Stromal cell of bone marrow (primary cell): ENCODE measurements at regions not wholly inside any gene's neighbourhood (a gene's known extent, or its start where the extent isn't known, plus 50 kb on each side); places are given as distances from the start of the nearest gene placed in this dataset.
"Not testable (repeated sequence)": the region's sequence is repeated elsewhere in the genome, so short reads cannot be mapped to it uniquely, and the experiment has no call there.

Experiments used
- DNase-seq: peaks from one replicate; pipeline ENCODE4 v3.0.0-alpha.2; 2012; ENCODE audit warnings: low read depth

DNA sequence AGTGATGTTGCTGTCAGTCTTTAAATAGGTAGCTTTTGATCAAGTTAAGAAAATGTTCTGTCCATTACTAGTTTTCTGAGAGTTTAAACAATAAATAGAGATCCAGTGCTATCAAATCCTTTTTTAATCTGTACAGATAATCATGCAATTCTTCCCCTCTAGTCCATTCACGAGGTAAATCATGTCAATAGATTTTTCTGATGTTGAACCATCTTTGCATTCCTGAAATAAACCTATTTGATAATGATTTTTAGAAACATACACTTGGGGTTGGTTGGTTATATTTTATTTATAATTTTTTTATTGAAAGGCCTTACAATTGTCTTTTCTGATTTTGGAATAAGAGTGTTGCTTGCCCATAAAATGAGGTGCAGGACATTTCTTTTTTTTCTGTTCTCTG lies 95.0 kb downstream of the FAM53A start:
- no peak for DNase-seq

- no peak for DNase-seq
Measured at GRCh38 chr4:1588306-1588705, 95.8 kb downstream of the FAM53A start.

DNA sequence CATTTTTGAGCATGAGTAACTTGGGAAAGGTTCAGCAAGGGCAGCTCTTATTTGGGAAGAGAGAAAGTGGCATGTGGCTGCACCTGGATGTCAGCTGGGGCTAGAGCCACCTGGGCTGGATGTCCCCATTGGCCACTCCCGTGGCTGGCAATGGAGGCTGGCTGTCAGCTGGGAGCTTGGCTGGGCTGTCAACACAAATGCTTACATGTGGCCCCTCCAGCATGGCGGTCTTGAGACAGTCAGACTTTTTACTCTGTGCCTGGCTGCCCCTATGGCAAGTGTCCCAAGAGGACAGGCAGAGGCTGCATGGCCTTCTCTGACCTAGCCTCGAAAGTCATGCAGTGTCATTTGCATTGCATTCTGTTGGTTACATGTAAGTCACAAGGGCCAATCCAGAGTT lies 99.6 kb downstream of the FAM53A start:
- DNase-seq, result no peak

- DNase-seq, result no peak
Measured at GRCh38 chr4:1583859-1584258, 100.3 kb downstream of the FAM53A start.

DNA sequence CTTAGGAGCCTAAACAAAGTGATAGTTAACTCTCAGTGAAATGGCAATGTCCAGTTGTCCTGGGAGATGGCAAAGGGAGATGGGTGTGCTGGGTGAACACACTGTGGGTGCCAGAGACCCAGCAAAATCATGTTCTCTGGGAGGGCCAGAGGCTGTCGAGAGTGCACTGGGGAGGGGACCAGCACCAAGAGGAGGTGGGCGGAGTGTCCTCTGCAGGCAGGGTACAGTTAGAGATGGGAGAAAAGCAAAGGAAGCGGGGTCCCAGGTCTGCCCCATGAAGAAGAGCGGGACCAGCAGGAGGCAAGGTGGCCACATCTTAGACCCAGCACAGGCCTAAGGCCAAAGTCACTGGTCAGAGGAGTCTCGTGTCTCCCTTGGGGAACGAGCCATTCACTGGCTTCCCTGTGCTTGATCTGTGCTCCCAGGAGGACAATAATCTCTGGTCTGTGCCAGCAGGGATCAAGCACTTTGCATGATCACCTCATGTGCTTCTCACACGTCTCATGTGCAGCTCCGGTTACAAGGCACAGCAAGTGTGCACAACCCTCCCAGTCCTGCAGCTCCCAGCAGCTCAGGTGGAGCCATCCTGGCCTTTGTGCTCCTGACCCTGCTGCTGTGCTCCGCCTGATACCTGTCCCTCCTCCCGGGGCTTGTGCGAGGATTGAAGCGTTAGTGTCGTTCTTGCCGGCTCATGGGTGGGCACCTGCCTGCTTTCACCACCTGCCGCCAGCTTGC lies 100.9 kb downstream of the FAM53A start:
- no peak for DNase-seq

- DNase-seq, result no peak
Measured at GRCh38 chr4:1582227-1582626, 101.9 kb downstream of the FAM53A start.

- DNase-seq, result peak; percentile 88
Measured at GRCh38 chr4:1581164-1581894, 102.8 kb downstream of the FAM53A start.

DNA sequence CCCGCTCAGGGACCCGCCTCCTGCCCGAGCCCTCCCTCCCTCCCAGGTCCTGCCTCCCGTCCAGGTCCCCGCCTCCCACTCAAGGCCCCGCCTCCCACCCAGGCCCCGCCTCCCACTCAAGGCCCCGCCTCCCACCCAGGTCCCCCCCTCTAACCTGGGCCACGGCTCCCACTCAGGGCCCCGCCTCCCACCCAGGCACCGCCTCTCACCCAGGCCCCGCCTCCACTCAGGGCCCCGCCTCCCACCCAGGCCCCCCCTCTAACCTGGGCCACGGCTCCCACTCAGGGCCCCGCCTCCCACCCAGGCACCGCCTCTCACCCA lies 103.5 kb downstream of the FAM53A start:
- not testable (repeated sequence) for DNase-seq

DNA sequence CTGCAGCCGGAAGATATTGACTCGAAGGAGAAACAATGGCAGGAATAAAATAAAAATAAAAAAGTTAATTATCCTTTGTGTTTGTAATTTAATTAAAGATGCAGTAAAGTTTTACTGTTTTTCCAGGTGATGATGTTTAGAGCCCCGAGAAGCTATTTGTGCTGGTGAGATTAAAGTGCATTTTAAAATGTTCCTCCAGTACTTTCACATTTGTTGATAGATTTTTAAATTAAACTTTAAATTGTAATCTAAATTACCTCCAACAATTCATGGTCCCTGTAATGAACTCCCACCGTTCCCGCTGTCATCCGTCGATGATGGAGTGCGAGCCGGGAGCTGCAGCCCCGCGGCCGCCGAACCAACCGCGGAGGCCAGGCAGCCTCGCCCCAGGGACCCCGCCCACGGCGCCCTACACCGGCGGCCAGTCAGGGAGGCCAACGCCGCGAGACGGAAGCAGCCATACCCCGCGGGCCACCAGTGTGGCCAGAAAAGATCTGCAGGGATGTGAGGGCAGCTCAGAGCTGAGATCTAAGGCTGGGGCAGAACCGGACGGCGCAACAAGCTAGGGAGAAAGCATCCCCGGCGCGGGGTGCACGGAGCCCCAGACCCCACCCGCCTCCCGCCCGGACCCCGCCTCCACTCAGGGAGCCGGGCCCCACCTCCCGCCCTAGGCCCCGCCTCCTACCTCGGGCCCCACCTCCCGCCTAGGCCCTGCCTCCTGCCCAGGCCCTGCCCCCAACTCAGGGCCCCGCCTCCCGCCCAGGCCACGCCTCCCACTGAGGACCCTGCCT lies 104.0 kb downstream of the FAM53A start:
- peak; percentile 80 for DNase-seq

GRCh38 chr4:1579001-1579900 lies 104.9 kb downstream of the FAM53A start:
- DNase-seq, result peak; percentile 77

GRCh38 chr4:1578251-1578773 lies 105.8 kb downstream of the FAM53A start:
- DNase-seq, result no peak

DNA sequence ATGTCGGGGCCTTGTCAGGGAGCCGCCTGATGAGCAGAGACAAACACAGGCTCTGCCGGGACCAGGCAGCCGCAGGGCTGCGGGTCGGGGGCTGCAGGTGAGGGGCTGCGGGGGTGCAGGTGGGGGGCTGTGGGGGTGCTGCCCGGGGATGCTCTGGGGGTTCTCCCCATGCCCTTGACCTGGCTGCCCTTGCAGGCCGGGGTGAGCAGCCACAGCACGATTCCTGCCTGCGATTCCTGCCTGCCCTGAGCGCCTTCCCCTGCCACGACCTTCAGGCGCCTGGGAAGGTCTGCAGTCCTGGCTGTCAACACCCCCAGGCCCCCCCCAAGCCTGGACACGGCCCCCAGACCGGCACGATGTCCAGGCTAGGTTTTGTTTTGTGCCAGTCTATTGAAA lies 106.3 kb downstream of the FAM53A start:
- DNase-seq, result no peak

- DNase-seq, result no peak
Measured at GRCh38 chr4:1576961-1577821, 106.9 kb downstream of the FAM53A start.

- no peak for DNase-seq
Measured at GRCh38 chr4:1576304-1576960, 107.7 kb downstream of the FAM53A start.

- no peak for DNase-seq
Measured at GRCh38 chr4:1575418-1576303, 108.5 kb downstream of the FAM53A start.

DNA sequence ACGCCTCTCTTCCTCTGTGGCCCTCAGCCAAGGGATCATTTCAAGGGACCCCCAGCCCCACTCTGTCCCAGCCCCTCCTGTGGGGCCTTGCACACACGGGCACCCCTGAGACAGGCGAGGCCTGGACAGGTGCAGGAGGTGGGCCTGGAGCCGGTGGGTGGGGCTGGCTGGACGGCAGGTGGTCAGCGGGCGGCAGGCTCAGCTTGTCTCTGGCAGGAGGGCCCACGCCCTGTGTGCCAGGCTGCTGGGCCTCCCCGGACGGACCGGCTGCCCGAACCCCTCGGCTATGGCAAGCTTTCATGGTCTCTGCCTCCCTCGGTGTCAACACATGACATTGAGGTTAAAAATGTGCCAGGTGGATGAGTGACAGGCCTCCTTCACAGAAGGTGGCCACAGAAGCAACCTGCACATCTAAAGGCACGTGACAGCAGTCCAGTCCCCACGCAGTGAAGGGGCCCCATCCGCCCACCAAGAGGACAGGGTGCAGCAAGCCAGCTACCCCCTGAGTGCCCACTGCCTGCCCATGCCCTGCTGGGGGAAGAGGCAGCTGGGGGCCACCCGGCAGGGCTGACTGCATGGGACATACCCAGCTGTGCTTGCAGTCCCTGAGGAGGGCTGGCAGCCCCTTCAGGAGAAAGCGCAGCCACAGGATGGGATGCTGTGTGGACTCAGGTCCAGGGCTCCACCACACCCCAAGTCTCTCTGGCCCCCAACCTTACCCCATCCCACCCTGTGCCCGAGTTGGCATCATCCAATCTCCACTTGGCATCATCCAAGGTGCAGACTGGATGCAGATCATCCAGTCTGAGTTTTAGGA lies 109.3 kb downstream of the FAM53A start:
- no peak for DNase-seq

GRCh38 chr4:1573830-1574459 lies 110.2 kb downstream of the FAM53A start:
- DNase-seq, result no peak
